ENCODE measurements at regions not wholly inside any gene's neighbourhood (a gene's known extent, or its start where the extent isn't known, plus 50 kb on each side); places are given as distances from the start of the nearest gene placed in this dataset.

GRCh38 chr6:149150301-149150700 is 167.2 kb upstream of the TAB2 start:
- DNase-seq, result no peak

- DNase-seq, result peak in 2 of 4 experiments; percentile 35 to 43
Measured at GRCh38 chr6:149150801-149151398, 166.6 kb upstream of the TAB2 start.

GRCh38 chr6:149152521-149152920 is 165.0 kb upstream of the TAB2 start:
- DNase-seq, result no peak

DNA sequence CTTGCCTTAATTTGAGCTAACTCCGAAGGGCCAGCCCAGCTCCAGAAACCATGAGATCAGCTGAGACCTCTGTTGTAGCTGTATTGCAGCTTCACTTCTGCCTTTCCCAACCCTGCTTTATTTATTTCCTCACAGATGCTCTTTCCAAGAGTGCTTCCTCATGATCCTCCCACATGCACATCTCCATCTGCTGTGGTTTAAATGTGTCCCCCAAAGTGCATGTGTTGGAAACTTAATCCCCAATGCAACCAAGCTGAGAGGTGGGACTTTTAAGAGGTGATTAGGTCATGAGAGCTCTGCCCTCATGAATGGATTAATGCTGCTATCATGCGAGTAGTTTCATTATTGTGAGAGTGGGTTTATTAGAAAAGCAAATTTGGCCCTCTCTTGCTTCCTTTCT is 164.4 kb upstream of the TAB2 start:
- peak; percentile 61 to 88 (median 80) for DNase-seq

- DNase-seq, result peak in 2 of 4 experiments; percentile 17 to 30
Measured at GRCh38 chr6:149153693-149154092, 163.8 kb upstream of the TAB2 start.

- DNase-seq, result peak; percentile 44 to 69 (median 53)
Measured at GRCh38 chr6:149154261-149154821, 163.2 kb upstream of the TAB2 start.

GRCh38 chr6:149157126-149157525 is 160.4 kb upstream of the TAB2 start:
- DNase-seq, result no peak

GRCh38 chr6:149158076-149158475 is 159.4 kb upstream of the TAB2 start:
- DNase-seq, result no peak

DNA sequence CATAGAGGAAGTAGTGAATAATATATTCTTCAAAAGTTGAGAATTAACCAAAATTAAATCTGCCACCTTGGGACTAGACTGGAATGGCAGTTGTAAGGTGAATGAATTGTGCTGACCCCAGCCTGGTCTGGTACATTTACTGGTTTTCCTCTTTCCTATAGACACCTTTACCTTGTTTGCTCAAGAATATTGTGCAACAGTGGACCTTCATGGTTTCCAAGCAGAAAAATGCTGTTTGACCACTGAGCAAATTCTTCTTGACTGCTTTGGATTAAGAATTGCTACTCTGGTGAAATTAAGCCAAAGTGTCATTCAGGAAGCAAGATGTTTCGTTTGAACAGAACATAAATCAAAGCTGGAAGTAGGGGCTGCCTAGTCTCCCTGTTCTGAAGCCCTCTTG is 156.6 kb upstream of the TAB2 start:
- no peak for DNase-seq

DNA sequence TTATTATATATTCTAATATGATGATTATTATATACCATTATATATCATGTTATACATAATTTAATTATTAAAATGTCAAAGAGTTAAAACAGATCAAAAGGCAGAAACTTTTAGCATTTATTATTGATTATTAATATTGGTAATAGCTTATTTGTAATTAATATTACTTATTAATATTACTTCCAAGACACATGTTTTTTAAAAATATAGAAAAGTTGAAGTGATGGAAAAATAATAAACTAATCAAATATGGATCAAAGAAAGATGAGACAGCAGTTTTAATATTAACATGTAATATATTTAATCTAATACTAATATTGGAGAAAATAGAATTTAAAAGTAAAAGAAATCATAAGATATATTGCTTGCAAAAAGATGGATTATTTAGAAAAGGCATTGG is 154.6 kb upstream of the TAB2 start:
- no peak for DNase-seq

DNA sequence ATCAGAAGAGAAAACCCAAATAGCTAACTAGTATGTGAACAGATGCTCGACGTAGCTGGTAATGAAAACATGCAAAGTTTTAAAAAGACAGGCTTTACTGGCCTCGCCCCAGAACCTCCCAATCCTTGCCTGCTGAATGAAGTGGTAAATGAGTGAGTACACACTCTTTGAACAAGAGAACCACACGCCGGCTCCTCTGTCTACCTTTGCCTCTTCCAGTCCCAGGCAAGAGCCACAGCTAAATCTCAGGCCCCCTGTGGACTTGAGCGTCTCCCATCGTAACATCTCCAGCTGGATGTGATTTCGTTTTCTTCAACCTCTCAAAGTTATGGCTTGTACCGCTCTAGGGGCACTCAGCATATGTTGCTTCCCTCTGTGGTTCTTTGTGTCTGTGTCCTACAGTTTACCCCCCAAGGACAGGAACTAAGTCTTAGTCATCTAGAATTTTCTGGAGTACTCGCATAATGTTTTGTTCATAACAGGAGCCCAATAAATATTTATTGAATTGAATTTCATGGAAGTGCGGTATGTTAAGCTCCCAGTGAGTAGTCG is 153.2 kb upstream of the TAB2 start:
- DNase-seq, result no peak

- no peak for DNase-seq
Measured at GRCh38 chr6:149166336-149166735, 151.2 kb upstream of the TAB2 start.

DNA sequence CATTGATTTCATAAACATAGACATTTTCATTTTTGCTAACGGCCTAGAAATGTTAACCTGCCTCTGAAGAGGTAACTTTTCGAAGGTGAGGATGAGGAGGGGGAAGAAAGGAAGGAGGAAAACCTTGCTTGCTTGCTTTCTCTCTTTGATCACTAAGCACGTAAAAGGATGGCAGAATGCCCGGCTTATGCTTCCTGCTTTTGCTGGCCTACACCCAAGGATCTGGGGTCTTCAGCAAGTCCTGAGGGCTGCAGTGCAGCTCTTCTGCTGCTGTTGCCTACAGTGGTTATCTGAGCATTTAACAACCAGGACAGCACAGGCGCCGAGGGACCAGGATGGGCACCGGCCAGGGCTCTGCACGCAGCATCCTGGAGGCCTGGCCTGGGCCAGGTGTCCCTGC is 150.8 kb upstream of the TAB2 start:
- no peak for DNase-seq

DNA sequence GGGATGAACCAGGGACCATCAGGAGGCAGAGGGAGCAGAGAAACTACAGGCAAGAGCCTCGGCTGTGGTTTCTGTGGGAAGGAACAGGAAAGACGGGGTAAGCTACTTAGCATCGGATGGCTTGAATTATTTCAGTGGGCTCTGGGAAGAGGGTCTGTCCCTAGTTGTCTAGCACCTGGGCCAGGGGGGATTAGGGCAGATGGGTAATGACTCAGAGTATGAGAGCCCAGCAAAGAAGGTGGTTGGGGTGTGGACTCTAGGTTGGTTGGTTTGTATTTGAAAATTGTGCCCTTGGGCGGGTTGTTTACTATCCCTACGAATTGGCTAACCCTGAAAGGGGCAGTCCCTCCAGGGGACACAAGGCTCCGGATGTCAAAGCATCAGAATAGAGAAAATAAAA is 148.5 kb upstream of the TAB2 start:
- no peak for DNase-seq

DNA sequence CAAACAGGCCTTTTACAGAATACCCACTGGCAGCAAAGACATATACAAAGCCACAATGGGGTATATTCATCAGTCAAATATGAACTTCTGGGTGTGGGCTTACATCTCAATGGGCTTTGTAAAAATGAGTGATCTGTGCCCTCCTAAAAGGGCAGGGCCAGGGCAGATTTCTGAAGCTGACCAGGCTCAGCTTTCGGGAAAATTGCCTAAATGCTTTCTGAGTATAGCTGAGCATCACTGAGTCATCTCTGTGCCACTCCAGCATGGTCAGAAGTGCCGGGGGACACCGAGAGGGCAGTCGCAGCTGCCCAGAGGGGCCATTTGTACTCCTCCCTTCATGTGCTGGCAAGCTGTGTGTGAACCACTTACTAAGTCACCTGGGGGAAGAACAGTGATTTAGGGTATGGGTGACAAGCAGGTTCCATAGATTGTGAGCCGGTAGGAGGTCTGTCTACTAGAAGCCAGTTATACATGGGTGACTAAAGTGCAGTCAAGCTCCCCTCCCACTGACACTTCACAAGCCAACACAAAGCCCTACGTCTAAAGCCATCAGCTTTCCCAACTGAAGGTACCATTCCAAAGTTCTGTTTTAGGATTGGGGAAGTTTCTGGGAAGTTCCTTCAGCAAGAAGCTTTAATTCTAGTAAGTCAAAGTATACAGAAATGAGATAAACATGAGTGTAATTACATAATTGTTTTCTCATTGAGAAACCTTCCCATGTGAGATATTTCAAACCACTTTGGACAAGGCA is 147.6 kb upstream of the TAB2 start:
- peak in 2 of 4 experiments; percentile 39 to 59 for DNase-seq

GRCh38 chr6:149170564-149171452 is 146.7 kb upstream of the TAB2 start:
- no peak for DNase-seq

GRCh38 chr6:149173222-149173621 is 144.3 kb upstream of the TAB2 start:
- peak in 1 of 4 experiments; percentile 11 for DNase-seq

GRCh38 chr6:149174962-149175361 is 142.6 kb upstream of the TAB2 start:
- DNase-seq, result no peak

- DNase-seq, result no peak
Measured at GRCh38 chr6:149176971-149177667, 140.4 kb upstream of the TAB2 start.

- no peak for DNase-seq
Measured at GRCh38 chr6:149179431-149179830, 138.1 kb upstream of the TAB2 start.

DNA sequence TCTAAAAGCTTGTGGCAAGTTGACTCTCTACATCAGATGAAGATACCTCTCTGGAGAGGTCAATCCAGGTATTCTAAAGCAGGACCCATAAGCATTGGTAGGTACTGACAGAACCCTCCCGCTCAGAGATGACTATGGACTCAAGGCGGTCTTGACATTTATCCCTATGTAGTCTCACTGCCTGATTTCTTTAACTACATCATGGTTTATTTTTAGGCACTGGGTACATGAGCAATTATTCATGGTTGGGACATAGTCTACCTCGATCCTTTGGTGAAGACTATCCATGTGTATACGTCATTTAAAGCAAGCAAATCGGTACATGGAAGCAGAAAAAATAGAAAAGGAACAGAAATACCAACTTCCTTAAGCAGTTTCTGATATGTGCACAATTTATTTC is 136.2 kb upstream of the TAB2 start:
- peak in 1 of 4 experiments; percentile 7 for DNase-seq

GRCh38 chr6:149182262-149182661 is 135.2 kb upstream of the TAB2 start:
- DNase-seq, result peak; percentile 69 to 87 (median 78)

All from suppressor macrophage (primary cell).